IMR-90 (cell line): ENCODE measurements at regions not wholly inside any gene's neighbourhood (a gene's known extent, or its start where the extent isn't known, plus 50 kb on each side); places are given as distances from the start of the nearest gene placed in this dataset.

ENCODE experiments used
- ATAC-seq: fragments of 200-7000 bp; cut with Tn5 transposase; 2 replicates; pipeline ENCODE4 v1.9.1; 2020; ENCODE audit warnings: low read depth, mild to moderate bottlenecking, moderate library complexity
- BruUV-seq: library from RNA; stranded (reverse); fragments of 400-500 nt; replicated peaks from 2 replicates; lab custom pipeline; 2021; lab: Mats Ljungman, UMichigan
- CTCF ChIA-PET: fragments of 300-600 bp; formaldehyde crosslinking; extraction: SDS; loops from one replicate; lab custom pipeline; 2021; ENCODE audit warnings: antibody characterized with exemption; lab: Yijun Ruan, JAX
- POLR2A ChIA-PET: fragments of 300-600 bp; sonication (Branson Sonifier 250); formaldehyde crosslinking; loops from one replicate; lab custom pipeline; 2022; ENCODE audit warnings: antibody characterized with exemption; ENCODE audit not compliant: unreplicated experiment; lab: Charles Lee
- DNase-seq: peaks from one replicate; pipeline ENCODE4 v3.0.0; 2013
- H2AFZ ChIP-seq: replicated peaks from 2 replicates; pipeline ENCODE3; 2013; ENCODE audit warnings: low read length, mild to moderate bottlenecking; ENCODE audit not compliant: poor library complexity
- H2AK5ac ChIP-seq: 2 replicates; pipeline ENCODE4 v1.6.1; 2013; ENCODE audit warnings: low read depth, low read length, inconsistent platforms
- H2AK9ac ChIP-seq: replicated peaks from 2 replicates; pipeline ENCODE3; 2013; ENCODE audit warnings: mild to moderate bottlenecking, low read depth, low read length, moderate library complexity; ENCODE audit not compliant: poor library complexity
- H2BK120ac ChIP-seq: 2 replicates; pipeline ENCODE4 v1.6.1; 2013; ENCODE audit warnings: low read depth, low read length, inconsistent platforms
- H2BK15ac ChIP-seq: 3 replicates; pipeline ENCODE4 v1.6.1; 2013; ENCODE audit warnings: low read depth, low read length, inconsistent platforms
- H2BK20ac ChIP-seq: 2 replicates; pipeline ENCODE4 v1.6.1; 2013; ENCODE audit warnings: low read depth, mild to moderate bottlenecking, inconsistent platforms, low read length, moderate library complexity
- H2BK5ac ChIP-seq: 2 replicates; pipeline ENCODE4 v1.6.1; 2013; ENCODE audit warnings: mild to moderate bottlenecking, low read depth, low read length, inconsistent platforms; ENCODE audit not compliant: poor library complexity, severe bottlenecking
- H3K14ac ChIP-seq: replicated peaks from 2 replicates; pipeline ENCODE4 v1.6.1; 2013; ENCODE audit warnings: low read depth, low read length, inconsistent platforms
- H3K18ac ChIP-seq: 2 replicates; pipeline ENCODE4 v1.6.1; 2013; ENCODE audit warnings: low read depth, low read length, control low read depth
- H3K23ac ChIP-seq: 2 replicates; pipeline ENCODE4 v1.6.1; 2013; ENCODE audit warnings: low read depth, low read length, inconsistent platforms
- H3K27ac ChIP-seq: 2 replicates; pipeline ENCODE4 v1.5.1; 2013; ENCODE audit warnings: mild to moderate bottlenecking, control low read depth, low read length; ENCODE audit not compliant: insufficient read depth
- H3K27me3 ChIP-seq: 2 replicates; pipeline ENCODE4 v1.6.1; 2013; ENCODE audit warnings: low read length; ENCODE audit not compliant: control insufficient read depth, insufficient read depth
- H3K36me3 ChIP-seq: 2 replicates; pipeline ENCODE4 v1.6.1; 2013; ENCODE audit warnings: low read length, mixed read lengths; ENCODE audit not compliant: control insufficient read depth, insufficient read depth
- H3K4ac ChIP-seq: 2 replicates; pipeline ENCODE4 v1.6.1; 2013; ENCODE audit warnings: low read depth, low read length, inconsistent platforms
- H3K4me1 ChIP-seq: 2 replicates; pipeline ENCODE4 v1.6.1; 2013; ENCODE audit warnings: low read length, mixed read lengths; ENCODE audit not compliant: control insufficient read depth, insufficient read depth
- H3K4me2 ChIP-seq: 2 replicates; pipeline ENCODE4 v1.6.1; 2013; ENCODE audit warnings: low read depth, mild to moderate bottlenecking, control low read depth, low read length, moderate library complexity
- H3K4me3 ChIP-seq: 2 replicates; pipeline ENCODE4 v1.5.1; 2013; ENCODE audit warnings: low read depth, mild to moderate bottlenecking, control low read depth, low read length, moderate library complexity; ENCODE audit not compliant: insufficient read depth
- H3K56ac ChIP-seq: 2 replicates; pipeline ENCODE4 v1.6.1; 2013; ENCODE audit warnings: low read length, inconsistent platforms; ENCODE audit not compliant: insufficient read depth; ENCODE audit errors: extremely low read depth
- H3K79me1 ChIP-seq, 2 experiments: 2 replicates each; pipeline ENCODE4 v1.6.1; 2013; ENCODE audit warnings: low read length in 2 of 2, inconsistent platforms in 1 of 2, low read depth in 1 of 2
- H3K9ac ChIP-seq: 2 replicates; pipeline ENCODE4 v1.6.1; 2013; ENCODE audit warnings: low read depth, low read length, control low read depth
- H3K9me1 ChIP-seq: 2 replicates; pipeline ENCODE4 v1.6.1; 2013; ENCODE audit warnings: low read length, inconsistent platforms; ENCODE audit not compliant: insufficient read depth
- H3K9me3 ChIP-seq: 2 replicates; pipeline ENCODE4 v1.6.1; 2013; ENCODE audit warnings: low read length; ENCODE audit not compliant: control insufficient read depth, insufficient read depth
- H4K20me1 ChIP-seq: 2 replicates; pipeline ENCODE4 v1.6.1; 2013; ENCODE audit warnings: low read length, inconsistent platforms; ENCODE audit not compliant: insufficient read depth
- H4K5ac ChIP-seq: 2 replicates; pipeline ENCODE4 v1.6.1; 2013; ENCODE audit warnings: mild to moderate bottlenecking, low read depth, low read length, control low read depth
- H4K8ac ChIP-seq, 2 experiments: 2 replicates each; pipeline ENCODE4 v1.6.1; 2013; ENCODE audit warnings: low read depth in 2 of 2, low read length in 2 of 2, control low read depth in 1 of 2, inconsistent platforms in 1 of 2
- H4K91ac ChIP-seq: 2 replicates; pipeline ENCODE4 v1.6.1; 2013; ENCODE audit warnings: low read depth, low read length, inconsistent platforms; ENCODE audit not compliant: insufficient read depth
- BHLHE40 ChIP-seq: fragments of 150-350 bp; IDR thresholded peaks from 2 replicates; pipeline ENCODE4 v1.6.1; 2016; ENCODE audit warnings: mild to moderate bottlenecking, low read depth, low read length
- CTCF ChIP-seq: conservative IDR thresholded peaks from 2 replicates; pipeline ENCODE4 v1.5.1; 2012; ENCODE audit warnings: mild to moderate bottlenecking, low read depth, low read length, improper control_type of control experiment
- FOS ChIP-seq: fragments of 150-350 bp; IDR thresholded peaks from 2 replicates; pipeline ENCODE4 v1.6.1; 2016; ENCODE audit warnings: low read depth, low read length
- MAFK ChIP-seq: IDR thresholded peaks from 2 replicates; pipeline ENCODE4 v1.6.1; 2012; ENCODE audit warnings: low read depth, low read length, improper control_type of control experiment
- MXI1 ChIP-seq: IDR thresholded peaks from 2 replicates; pipeline ENCODE4 v1.6.1; 2012; ENCODE audit warnings: low read depth, mild to moderate bottlenecking, low read length, moderate library complexity, borderline replicate concordance
- NFE2L2 ChIP-seq: fragments of 150-350 bp; IDR thresholded peaks from 2 replicates; pipeline ENCODE4 v1.6.1; 2016; ENCODE audit warnings: low read depth, mild to moderate bottlenecking, low read length
- RFX5 ChIP-seq: IDR thresholded peaks from 2 replicates; pipeline ENCODE4 v1.8.0; 2012; ENCODE audit warnings: low read depth, mild to moderate bottlenecking, low read length, moderate library complexity
- SMC3 ChIP-seq: fragments of 150-350 bp; IDR thresholded peaks from 2 replicates; pipeline ENCODE4 v1.6.1; 2016; ENCODE audit warnings: low read depth, mild to moderate bottlenecking, antibody characterized with exemption, low read length, moderate library complexity
- WGBS, 2 experiments: methylation state at CpG; one replicate each; pipeline versions ENCODE4 v1.1.5 to v1.1.7; 2013; ENCODE audit warnings: missing lambda C conversion rate in 2 of 2; ENCODE audit not compliant: insufficient read length in 1 of 2; ENCODE audit errors: extremely low coverage in 2 of 2; 5-methylcytosine and 5-hydroxymethylcytosine counted together
- dilution Hi-C: fragments of 300-500 bp; cut with HindIII; formaldehyde crosslinking; loops from one replicate; pipeline ENCODE4 v1.14.3; 2018; ENCODE audit warnings: low sequenced_read_pairs; ENCODE audit not compliant: unreplicated experiment
- in situ Hi-C: fragments of 300-500 bp; cut with MboI; formaldehyde crosslinking; loops from 3 replicates; pipeline ENCODE4 v1.14.3; 2019; ENCODE audit warnings: low sequenced_read_pairs, inconsistent platforms, mixed read lengths
- intact Hi-C: fragments of 100-400 bp; cut with micrococcal nuclease; formaldehyde crosslinking; loops from 2 replicates; pipeline ENCODE4 v1.10.0; 2022
- TF ChIP-seq, protein P1 (sequence below): fragments of 150-350 bp; IDR thresholded peaks from 2 replicates; pipeline ENCODE4 v1.6.1; 2017; ENCODE audit warnings: mild to moderate bottlenecking, antibody characterized with exemption, low read length, low read depth

GRCh38 chr12:60845696-60846095, 1249.9 kb downstream of the SLC16A7 start:
- 88% methylated on average over 1 of the region's 4 CpGs; no CpG with 5 or more reads in 1 of the 2 experiments for WGBS, 2 experiments
- Histone ChIP-seq H2BK20ac (no peak overlapping the region), H2AK5ac (no peak overlapping the region), H4K20me1 (no peaks in the 10 kb centered on the region), H3K9me3 (no peaks in the 10 kb centered on the region), H2BK120ac (no peak overlapping the region), H3K56ac (no peak overlapping the region), H3K4me2 (no peak overlapping the region), H4K5ac (no peak overlapping the region), H3K9me1 (no peaks in the 10 kb centered on the region), H2BK15ac (no peak overlapping the region), H3K27me3 (no peaks in the 10 kb centered on the region), H3K18ac (no peak overlapping the region), H2AK9ac (no peak overlapping the region), H3K4ac (no peak overlapping the region), H4K8ac (no peak overlapping the region), H3K4me3 (no peak overlapping the region), H3K27ac (no peak overlapping the region), H3K4me1 (no peaks in the 10 kb centered on the region), H3K23ac (no peak overlapping the region), H3K9ac (no peak overlapping the region), H3K36me3 (no peaks in the 10 kb centered on the region), H2BK5ac (no peak overlapping the region), H4K91ac (no peak overlapping the region), H2AFZ (no peak overlapping the region), H3K14ac (no peak overlapping the region), H3K79me1 (no peaks in the 10 kb centered on the region)
- no peak for DNase-seq
- BruUV-seq = no TSS peak
- dilution Hi-C loops (no loop called here), intact Hi-C loops (no loop called here), in situ Hi-C loops (no loop called here)
- ATAC-seq = no peak
- TF ChIP-seq MAFK = no peak
- TF ChIP-seq NFE2L2 = no peak
- no peak for TF ChIP-seq CTCF
- no peak for TF ChIP-seq RFX5
- no peak for TF ChIP-seq BHLHE40
- no peak for TF ChIP-seq FOS
- no peak for TF ChIP-seq MXI1
- TF ChIP-seq, protein P1, sequence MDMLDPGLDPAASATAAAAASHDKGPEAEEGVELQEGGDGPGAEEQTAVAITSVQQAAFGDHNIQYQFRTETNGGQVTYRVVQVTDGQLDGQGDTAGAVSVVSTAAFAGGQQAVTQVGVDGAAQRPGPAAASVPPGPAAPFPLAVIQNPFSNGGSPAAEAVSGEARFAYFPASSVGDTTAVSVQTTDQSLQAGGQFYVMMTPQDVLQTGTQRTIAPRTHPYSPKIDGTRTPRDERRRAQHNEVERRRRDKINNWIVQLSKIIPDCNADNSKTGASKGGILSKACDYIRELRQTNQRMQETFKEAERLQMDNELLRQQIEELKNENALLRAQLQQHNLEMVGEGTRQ = no peak
- TF ChIP-seq SMC3 = no peak
- ChIA-PET CTCF (no interaction called here), POLR2A (no interaction called here)
